ENCODE measurements at regions not wholly inside any gene's neighbourhood (a gene's known extent, or its start where the extent isn't known, plus 50 kb on each side); places are given as distances from the start of the nearest gene placed in this dataset.

GRCh38 chr3:139198929-139199328, 144.9 kb upstream of the MRPS22 start:
- intact Hi-C loops (cut with micrococcal nuclease) = no loop called here

GRCh38 chr3:139199421-139200010, 144.3 kb upstream of the MRPS22 start:
- intact Hi-C loops (cut with micrococcal nuclease) = loop anchor here (10.0 kb wide), 1 partner anchor 255 kb away; the partner anchor contains the start of genes FOXL2 and FOXL2NB

GRCh38 chr3:139201446-139202225, 142.2 kb upstream of the MRPS22 start:
- intact Hi-C loops (cut with micrococcal nuclease) = loop anchor here (2.0 to 10.0 kb wide), 2 partner anchors 89 to 257 kb away; partner anchors contain the start of genes FOXL2 and FOXL2NB

- intact Hi-C loops (cut with micrococcal nuclease) = loop anchor here (2.0 to 10.0 kb wide), 2 partner anchors 90 to 258 kb away; partner anchors contain the start of genes FOXL2 and FOXL2NB
Measured at GRCh38 chr3:139202226-139202958, 141.4 kb upstream of the MRPS22 start.

GRCh38 chr3:139202959-139203349, 140.9 kb upstream of the MRPS22 start:
- intact Hi-C loops (cut with micrococcal nuclease) = loop anchor here (2.0 to 10.0 kb wide), 2 partner anchors 90 to 258 kb away; partner anchors contain the start of genes FOXL2 and FOXL2NB

GRCh38 chr3:139203752-139204151, 140.1 kb upstream of the MRPS22 start:
- intact Hi-C loops (cut with micrococcal nuclease) = loop anchor here (2.0 to 10.0 kb wide), 2 partner anchors 91 to 259 kb away; partner anchors contain the start of genes FOXL2 and FOXL2NB

- intact Hi-C loops (cut with micrococcal nuclease) = loop anchor here (10.0 kb wide), 1 partner anchor 260 kb away; the partner anchor contains the start of genes FOXL2 and FOXL2NB
Measured at GRCh38 chr3:139204728-139205127, 139.1 kb upstream of the MRPS22 start.

- intact Hi-C loops (cut with micrococcal nuclease) = no loop called here
Measured at GRCh38 chr3:139213936-139214335, 129.9 kb upstream of the MRPS22 start.

- intact Hi-C loops (cut with micrococcal nuclease) = no loop called here
Measured at GRCh38 chr3:139216958-139217357, 126.9 kb upstream of the MRPS22 start.

- intact Hi-C loops (cut with micrococcal nuclease) = no loop called here
Measured at GRCh38 chr3:139217633-139218032, 126.2 kb upstream of the MRPS22 start.

- intact Hi-C loops (cut with micrococcal nuclease) = no loop called here
Measured at GRCh38 chr3:139218046-139218445, 125.8 kb upstream of the MRPS22 start.

GRCh38 chr3:139219463-139219862, 124.4 kb upstream of the MRPS22 start:
- intact Hi-C loops (cut with micrococcal nuclease) = no loop called here

- intact Hi-C loops (cut with micrococcal nuclease) = no loop called here
Measured at GRCh38 chr3:139222100-139222657, 121.6 kb upstream of the MRPS22 start.

GRCh38 chr3:139225548-139225947, 118.3 kb upstream of the MRPS22 start:
- intact Hi-C loops (cut with micrococcal nuclease) = no loop called here

GRCh38 chr3:139226731-139227130, 117.1 kb upstream of the MRPS22 start:
- intact Hi-C loops (cut with micrococcal nuclease) = no loop called here

- intact Hi-C loops (cut with micrococcal nuclease) = no loop called here
Measured at GRCh38 chr3:139227165-139227564, 116.7 kb upstream of the MRPS22 start.

GRCh38 chr3:139227827-139228226, 116.0 kb upstream of the MRPS22 start:
- intact Hi-C loops (cut with micrococcal nuclease) = no loop called here

GRCh38 chr3:139230391-139230790, 113.4 kb upstream of the MRPS22 start:
- intact Hi-C loops (cut with micrococcal nuclease) = loop anchor here (10.0 kb wide), 1 partner anchor 94 kb away; no protein-coding TSS in a partner anchor

GRCh38 chr3:139231555-139232281, 112.1 kb upstream of the MRPS22 start:
- intact Hi-C loops (cut with micrococcal nuclease) = loop anchor here (10.0 kb wide), 1 partner anchor 93 kb away; no protein-coding TSS in a partner anchor

- intact Hi-C loops (cut with micrococcal nuclease) = loop anchor here (10.0 kb wide), 1 partner anchor 92 kb away; no protein-coding TSS in a partner anchor
Measured at GRCh38 chr3:139232341-139232740, 111.5 kb upstream of the MRPS22 start.
